GM11168 (cell line): ENCODE measurements at regions not wholly inside any gene's neighbourhood (a gene's known extent, or its start where the extent isn't known, plus 50 kb on each side); places are given as distances from the start of the nearest gene placed in this dataset.

ENCODE experiments used
- in situ Hi-C: fragments of 300-500 bp; cut with MboI; formaldehyde crosslinking; loops from one replicate; pipeline ENCODE4 v1.12.0; 2022; ENCODE audit warnings: low sequenced_read_pairs; ENCODE audit not compliant: unreplicated experiment

DNA sequence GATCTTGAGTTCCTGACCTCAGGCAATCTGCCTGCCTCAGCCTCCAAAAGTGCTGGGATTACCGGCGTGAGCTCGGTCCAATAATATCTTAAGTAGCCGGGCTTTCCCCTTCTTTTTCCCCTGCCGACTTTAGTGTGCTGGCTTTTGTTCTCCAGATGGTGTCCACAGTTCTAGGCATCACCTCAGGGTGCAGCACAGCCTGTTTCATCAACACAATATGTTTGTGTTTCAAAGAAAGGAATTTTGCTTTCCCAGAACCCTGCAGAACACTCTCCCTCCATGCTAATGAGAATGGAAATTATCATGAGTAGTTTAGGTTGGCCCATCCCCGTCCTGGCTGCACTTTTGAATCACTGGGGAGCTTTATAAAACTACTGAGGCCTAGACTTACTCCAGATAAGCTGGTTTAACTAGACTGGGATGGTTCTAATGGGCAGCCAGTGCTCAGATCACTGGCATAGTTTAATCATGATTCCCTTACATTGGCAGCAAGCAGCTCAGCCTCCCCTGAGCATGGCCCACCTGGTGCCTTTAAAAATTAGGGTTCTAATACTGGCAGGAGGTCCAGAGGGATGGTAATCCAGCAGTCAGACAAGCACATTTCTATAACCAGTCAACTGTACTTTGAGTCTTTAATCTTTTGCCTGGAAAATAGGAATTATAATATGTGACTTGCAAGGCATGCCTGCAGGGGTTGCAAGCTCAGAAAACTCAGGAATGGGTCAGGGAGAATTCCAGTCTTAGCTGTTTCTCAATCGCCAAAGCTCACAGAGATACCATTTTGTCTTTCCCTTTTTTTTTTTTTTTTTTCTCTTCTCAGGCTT is 127.6 kb upstream of the RASGRP1 start:
- in situ Hi-C loops: loop anchor here (10.0 kb wide), 1 partner anchor 247 kb away; no protein-coding TSS in a partner anchor

DNA sequence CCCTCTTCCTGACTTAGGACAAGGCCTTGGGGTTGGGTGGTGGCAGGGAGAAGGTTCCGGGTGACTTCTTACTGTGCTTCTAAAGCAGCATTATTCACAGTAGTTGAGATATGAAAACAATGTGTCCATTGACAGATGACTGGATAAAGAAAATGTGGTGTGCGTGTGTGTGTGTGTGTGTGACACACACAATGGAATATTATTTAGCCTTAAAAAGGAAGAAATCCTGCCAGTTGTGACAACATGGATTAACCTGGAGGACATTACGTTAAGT is 128.1 kb upstream of the RASGRP1 start:
- in situ Hi-C loops: loop anchor here (10.0 kb wide), 1 partner anchor 248 kb away; no protein-coding TSS in a partner anchor

DNA sequence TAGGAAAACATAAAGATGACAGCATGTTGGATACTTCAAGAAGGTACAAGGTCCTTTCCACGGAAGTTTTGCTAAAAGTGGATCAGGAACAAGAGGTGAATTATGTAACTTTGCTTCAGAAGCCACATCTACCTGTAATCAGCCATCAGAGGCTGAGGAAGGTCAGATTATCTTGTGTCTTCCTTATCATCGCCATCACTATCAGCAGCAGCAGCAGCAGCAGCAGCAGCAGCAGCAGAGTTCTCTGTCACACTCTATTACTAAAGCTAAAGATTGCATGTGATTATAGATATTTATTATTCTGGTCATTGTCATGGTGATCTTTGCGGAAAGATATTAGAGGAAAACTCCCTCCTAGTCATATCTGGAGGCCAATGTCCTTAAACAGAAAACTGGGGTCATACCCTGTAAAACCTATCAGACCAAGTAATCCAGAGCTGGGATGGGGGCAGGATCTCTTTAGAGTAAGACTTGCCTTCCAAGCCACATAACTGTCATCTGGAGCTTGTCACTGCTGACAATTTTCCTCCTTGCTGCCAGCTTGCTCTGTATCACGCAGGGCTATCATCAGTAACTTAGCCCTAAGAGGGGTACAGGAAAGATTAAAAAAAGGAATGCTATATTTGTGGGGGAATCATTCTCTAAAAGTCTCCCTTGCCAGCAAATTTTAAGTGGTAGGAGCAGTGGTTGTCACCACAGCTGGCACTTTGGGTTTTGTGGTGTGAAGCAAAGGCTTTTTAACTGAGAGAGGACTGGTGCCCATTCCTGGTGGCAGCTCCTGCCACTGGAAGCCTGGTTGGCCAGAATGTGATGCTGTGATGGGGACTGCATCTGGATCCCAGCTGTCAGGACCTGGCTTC is 130.9 kb upstream of the RASGRP1 start:
- in situ Hi-C loops: loop anchor here (10.0 kb wide), 1 partner anchor 251 kb away; no protein-coding TSS in a partner anchor

DNA sequence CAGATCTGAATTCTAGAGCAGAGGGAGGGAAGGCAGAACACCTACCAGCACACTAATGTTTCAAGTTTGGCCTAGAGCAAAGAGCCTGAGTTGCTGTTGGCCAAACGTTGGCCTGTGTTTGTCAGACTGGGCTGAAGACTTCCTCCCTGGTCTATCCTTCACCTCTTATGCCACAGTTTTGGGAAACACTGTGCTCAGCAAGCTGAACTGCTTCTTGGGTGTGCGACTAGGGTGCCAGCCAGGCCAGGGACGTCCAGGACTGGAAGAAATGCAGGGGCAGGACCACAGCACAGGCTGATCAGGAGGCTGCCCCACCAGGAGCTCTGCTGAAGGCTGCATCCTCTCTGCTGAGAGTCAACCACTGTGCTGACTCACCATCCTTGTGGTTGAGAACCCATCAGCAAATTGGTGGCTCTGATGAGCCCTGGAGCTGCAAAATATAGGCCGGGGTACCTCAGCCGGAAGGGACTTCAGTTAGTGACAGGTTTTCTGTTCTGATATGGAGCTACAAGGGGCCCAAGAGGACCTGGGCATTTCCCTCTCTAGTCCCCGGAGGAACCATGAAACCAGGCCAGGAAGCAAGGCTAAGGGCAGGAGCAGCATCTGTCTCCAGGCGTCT is 131.6 kb upstream of the RASGRP1 start:
- in situ Hi-C loops: loop anchor here (10.0 kb wide), 1 partner anchor 251 kb away; no protein-coding TSS in a partner anchor

DNA sequence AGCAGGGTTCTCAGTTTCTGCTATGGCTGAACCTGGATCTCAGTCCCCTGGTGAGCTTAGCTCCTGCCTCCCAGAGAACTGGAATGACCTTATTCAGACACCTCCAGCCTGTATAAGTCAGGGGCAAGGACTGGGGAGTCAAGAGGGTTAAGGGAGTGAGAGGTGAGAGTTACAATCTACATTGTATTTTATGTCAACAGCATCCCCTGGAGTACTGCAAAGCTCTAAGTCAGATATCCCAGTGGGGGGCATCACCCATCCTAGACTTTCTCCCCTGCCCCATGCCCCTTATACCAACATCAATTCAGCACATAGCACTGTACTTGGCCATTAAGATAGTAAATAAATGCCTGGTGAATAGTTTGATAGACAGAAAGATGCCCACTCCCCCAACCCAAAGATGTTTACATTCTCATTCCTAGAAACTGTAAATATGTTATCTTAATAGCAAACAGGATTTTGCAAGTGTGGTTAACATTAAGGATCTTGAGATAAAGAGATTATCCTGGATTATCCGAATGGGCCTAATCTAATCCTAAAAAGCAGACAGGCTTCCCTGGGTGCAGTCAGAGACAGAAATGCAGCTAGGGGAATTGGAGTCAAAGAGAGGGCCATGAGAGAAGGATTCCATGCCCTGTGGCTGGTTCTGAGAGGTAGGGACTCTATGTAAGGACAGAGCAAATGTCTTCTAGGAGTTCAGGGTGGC is 132.3 kb upstream of the RASGRP1 start:
- in situ Hi-C loops: loop anchor here (10.0 kb wide), 1 partner anchor 252 kb away; no protein-coding TSS in a partner anchor

DNA sequence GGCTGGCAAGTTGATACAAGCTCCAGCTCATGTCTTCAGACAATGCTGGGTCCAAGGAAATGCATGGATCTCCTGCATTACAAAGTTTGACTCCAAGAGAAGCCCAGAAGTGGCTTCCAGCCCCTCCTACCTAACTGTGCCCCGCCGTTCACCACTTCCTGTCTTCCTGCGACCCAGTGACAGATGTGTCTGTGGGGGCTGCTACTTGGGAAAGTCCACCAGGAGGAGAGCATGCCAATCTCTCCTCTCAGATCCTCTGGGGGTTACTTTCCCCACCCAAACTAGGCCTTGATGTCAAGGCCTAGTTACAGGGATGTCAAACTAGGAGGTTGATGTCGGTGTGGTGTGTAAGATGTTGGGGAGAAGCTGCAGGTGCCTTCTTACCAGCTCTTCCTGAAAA is 133.6 kb upstream of the RASGRP1 start:
- in situ Hi-C loops: loop anchor here (10.0 kb wide), 1 partner anchor 253 kb away; no protein-coding TSS in a partner anchor

DNA sequence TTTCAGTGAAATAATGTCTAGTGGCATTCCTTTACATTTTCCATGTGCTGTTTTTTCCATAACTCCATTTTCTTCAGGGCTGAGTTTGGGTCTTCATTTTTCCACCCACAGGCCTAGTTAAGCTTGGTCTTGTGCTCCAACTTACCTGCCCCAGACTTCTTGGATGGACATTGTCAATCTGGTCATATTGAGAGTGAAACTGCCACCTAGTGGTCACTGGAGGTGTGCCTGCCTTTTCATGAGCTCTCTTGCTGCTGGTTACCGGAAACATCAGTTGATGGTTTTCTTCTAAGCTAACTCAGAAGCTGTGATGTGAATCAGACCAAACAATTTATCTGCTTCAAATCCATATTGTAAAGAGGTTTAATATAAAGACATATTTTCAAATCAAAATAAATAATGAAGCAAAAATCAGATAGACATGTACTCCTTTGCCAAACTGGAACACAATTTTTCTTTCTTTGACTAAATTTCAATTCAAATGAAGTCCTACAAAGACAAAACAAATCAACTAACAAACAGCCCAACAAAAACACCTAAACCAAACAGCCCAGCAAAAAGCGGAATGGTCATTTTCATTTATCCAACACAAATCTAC is 135.1 kb upstream of the RASGRP1 start:
- in situ Hi-C loops: loop anchor here (10.0 to 25.0 kb wide), 2 partner anchors 255 to 888 kb away; partner anchors contain the start of gene THBS1

DNA sequence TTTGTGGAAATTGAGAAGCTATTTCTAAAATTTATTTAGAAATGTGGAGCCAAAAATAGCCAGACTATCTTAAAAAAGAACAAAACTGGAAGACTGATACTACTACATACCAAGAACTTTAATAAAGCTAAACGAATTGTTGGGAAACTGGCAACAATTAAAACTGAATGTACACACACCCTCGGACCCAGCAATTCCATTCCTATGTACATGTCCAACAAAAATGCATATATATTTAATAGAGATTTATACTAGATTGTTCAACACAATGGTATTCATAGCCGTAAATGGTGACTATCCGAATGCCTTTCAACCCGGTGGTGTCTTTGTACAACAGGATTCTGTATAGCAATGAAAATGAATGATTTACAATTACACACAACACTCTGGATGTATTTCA is 136.5 kb upstream of the RASGRP1 start:
- in situ Hi-C loops: loop anchor here (25.0 kb wide), 1 partner anchor 886 kb away; the partner anchor contains the start of gene THBS1

DNA sequence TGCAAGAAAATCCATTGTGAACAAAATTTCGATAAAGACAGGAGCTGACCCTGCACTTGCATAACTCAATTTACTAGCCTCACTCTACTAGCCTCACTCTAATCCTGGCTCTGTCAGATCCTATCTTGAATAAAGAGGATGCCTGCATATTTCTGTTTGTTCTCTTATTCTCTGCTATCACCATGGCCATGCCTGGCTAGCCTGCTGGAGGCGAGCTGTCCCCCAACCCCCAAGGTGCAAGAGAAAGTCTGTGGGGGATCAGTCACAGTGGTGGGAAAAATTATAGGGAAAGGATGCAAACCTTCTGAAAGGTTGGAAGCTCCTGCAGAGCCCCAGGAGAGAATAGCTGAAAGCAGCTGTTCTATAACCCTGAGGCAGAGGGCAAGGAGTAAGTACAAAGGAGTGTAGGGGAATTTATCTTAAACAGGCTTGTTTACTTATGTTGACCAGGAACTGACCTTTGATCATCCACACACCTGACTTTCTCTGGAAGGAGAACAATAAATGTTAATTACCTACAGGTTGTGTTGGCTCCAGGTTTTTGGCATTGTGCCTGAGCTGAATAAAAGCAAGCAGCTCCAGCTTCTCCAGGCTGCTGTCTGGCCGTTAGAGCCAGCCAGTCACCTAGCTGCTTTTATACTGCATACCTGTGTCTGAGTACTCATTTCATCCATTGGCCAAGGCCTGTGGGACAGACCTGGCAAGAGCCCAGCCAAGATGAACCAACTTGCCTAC is 137.7 kb upstream of the RASGRP1 start:
- in situ Hi-C loops: loop anchor here (25.0 kb wide), 1 partner anchor 885 kb away; the partner anchor contains the start of gene THBS1

DNA sequence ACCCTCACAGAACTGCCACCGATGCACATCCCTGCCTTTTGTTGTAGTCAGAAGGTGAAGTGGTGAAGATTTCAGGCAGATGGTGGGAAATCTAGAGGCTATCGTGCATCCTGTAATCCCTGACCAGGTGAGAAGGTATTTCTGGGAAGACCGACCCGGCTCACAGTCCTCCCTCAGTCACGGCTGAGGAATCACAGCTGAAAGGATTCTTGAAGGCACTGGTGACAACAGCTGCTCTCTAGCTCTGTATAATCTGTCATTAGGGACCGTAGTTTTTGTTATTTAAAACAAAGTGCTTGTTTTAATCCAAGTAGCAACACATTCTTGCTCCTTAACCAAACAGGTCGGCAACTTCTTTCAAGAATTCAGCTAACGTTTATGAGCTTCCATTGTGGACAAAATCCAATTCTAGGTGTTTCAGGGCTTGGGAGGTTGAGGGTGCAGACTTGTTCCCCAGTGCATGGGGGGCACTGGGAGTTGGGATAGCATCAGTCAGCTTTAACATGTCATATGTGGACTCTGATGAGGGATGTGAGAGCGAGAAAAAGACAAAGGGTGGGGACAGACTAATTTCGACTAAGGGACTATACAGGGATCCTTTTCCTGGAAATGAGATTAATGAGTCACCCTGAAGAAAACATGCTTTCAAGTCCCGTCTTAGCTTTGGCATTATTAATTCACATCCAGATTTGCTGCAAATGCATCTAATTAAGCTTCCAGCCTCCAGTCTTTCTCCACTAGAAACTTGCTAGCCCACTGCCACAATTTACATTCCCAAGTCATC is 141.0 kb upstream of the RASGRP1 start:
- in situ Hi-C loops: loop anchor here (25.0 kb wide), 1 partner anchor 882 kb away; the partner anchor contains the start of gene THBS1

DNA sequence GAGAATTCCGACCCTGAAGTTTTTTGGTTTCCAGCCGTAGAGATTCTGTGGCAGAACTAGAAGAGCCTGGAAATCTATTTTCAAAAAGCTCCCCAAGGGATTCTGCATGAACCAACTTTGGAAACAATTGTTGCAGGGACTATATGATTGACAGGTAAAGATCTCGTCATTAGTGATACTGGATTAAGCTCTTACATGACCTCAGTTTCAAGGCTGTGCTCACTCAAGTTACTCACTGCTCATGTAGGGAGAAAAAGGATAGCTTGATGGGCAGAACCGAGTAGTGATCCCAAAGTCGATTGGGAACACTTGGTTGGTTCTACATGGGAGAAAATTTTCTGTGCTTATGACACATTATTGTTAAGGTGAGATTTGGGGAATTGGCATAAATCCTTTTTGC is 142.3 kb upstream of the RASGRP1 start:
- in situ Hi-C loops: loop anchor here (25.0 kb wide), 1 partner anchor 880 kb away; the partner anchor contains the start of gene THBS1

DNA sequence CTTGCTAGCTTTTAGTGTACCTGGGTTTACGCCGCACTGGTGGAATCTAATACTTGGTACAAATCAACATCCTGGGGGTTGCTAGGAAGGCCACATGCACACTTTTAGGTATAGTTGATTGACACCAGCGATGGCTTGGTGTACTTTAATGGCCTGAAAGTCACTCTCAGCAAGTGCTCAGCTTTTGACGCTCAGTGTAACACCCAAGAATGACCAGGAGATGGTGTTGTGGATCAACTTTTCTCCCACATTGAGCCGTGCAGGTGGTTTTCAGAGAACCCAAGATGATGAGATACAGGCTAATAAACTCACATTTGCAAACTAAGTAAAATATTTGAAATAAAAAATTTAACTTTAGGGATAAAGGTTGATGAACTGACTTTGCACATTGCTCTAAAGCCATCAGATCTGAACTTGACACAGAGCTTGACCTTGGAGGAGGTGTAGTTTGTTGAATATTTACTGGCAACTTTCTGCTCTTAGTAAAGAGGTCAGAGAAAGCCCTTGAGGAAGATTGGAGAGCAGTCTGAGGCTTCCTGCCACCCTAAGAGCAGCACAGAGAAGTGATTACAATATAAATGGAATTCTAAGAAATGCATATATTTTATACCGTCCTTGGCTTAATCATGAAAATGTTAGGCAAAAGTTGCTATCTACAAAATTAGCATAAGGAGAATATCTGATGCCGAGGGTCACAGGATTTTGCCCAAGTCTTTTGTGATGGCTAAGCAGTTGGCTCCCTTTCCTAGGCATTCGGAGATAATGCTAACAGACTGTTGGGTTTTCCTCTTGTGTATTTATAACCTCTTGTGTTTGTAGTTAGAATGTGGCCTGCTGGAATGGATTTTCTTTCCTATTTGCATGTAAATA is 143.4 kb upstream of the RASGRP1 start:
- in situ Hi-C loops: loop anchor here (25.0 kb wide), 1 partner anchor 879 kb away; the partner anchor contains the start of gene THBS1

DNA sequence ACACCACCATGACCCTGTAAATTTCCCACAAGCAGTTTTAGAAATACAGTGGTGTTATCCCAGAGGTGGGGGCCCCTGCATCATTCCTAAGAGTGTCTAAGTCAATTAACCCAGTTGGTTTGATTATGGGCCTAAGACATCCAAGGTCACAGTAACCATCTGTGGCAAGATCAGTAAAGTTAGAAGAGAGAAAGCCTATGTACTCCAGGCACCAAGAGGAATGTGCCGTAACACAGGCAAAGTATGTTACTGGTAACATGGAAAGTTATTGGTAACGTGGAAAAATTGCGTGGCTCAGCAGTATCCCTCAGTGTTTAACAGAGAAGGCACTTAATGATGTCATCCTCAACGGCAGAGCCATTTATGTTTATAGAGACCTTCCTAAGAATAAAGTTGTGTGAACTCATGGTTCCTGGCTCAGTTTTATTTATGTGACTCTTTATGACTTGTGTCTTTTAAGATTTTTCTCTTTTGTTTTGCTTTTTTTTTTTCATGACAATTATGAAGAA is 144.1 kb upstream of the RASGRP1 start:
- in situ Hi-C loops: loop anchor here (25.0 kb wide), 1 partner anchor 879 kb away; the partner anchor contains the start of gene THBS1

DNA sequence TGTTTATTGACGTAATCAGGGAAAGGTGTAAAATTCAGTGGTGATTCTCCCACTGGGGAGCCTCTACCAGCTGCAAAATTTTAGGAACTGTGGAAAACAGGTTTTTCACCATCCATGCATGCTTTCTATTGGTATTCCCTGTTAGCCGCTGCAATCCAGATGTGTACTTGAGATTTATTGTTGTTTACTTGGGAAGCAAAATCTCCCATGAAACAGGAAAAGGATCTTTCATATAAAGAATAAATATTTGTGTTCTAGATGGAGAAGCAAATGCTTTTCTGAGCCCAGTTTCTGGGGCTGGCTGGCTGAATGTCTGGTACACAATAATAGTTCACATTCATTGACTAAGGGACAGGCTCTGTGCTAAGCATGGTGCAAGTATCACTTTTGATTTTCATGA is 144.6 kb upstream of the RASGRP1 start:
- in situ Hi-C loops: loop anchor here (25.0 kb wide), 1 partner anchor 878 kb away; the partner anchor contains the start of gene THBS1

DNA sequence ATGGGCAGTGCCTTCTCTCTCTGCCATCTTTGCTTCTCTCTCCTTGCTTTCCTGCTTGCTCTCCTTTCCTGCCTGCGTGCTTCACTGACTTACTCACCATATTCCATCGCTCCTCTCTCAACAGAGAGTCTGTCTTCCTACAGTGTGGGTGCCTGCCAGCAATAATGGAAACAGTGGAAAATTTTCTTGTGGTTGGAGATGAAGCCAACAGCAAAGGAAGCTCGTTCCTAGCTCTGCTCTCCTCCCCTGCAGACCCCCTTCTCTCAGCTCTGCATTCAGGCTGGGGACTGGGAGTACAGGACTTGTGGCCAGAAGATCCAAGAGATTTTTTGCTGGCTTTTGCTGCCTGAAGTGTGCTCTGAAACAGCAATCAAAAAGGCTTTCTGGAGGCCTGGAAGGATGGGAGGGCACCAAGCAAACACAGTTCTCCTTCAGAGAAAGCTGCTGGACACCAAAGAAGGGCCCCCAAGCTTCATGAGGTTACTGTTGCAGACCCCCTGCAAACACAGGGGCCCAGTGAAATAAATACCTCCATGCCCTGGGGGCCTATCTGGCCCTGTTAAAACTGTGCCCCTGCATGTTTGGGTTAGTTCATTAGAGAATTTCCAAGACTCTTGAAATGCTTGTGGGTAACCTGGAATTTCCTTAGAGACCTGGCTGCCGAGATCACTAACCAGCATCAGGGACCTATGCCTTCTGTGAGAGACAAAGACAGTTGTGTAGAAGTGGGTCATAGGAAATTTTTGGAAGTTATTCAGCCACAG is 149.9 kb upstream of the RASGRP1 start:
- in situ Hi-C loops: loop anchor here (5.0 to 25.0 kb wide), 2 partner anchors 53 to 873 kb away; partner anchors contain the start of gene THBS1
